ENCODE measurements at regions not wholly inside any gene's neighbourhood (a gene's known extent, or its start where the extent isn't known, plus 50 kb on each side); places are given as distances from the start of the nearest gene placed in this dataset.

- Histone ChIP-seq H3K9me3 (ENCODE audit: low read length) (no peaks in the 10 kb centered on the region), H3K79me2 (ENCODE audit: insufficient read depth, low read depth, low read length) (no peaks in the 10 kb centered on the region), H3K4me2 (ENCODE audit: low read length) (no peak overlapping the region), H3K36me3 (ENCODE audit: insufficient read depth, low read length) (no peaks in the 10 kb centered on the region), H4K20me1 (ENCODE audit: insufficient read depth, low read length) (no peaks in the 10 kb centered on the region), H3K27ac (ENCODE audit: low read depth, low read length, poor library complexity, severe bottlenecking) (no peak overlapping the region), H2AFZ (ENCODE audit: low read length) (no peak overlapping the region), H3K9me2 (ENCODE audit: insufficient read depth, low read length) (no peaks in the 10 kb centered on the region), H3K4me3 (ENCODE audit: low read depth, low read length, poor library complexity, severe bottlenecking) (no peak overlapping the region), H3K4me1 (ENCODE audit: insufficient read depth, low read length, poor library complexity, severe bottlenecking) (no peaks in the 10 kb centered on the region)
- CTCF ChIA-PET (ENCODE audit: unreplicated experiment): no interaction called here
- DNase-seq (ENCODE audit: low spot score): no peak
- POLR2A ChIA-PET: no interaction called here
- TF ChIP-seq EZH2phosphoT487 (IDR thresholded peaks at IDR 0.05; ENCODE audit: borderline replicate concordance, low read depth, low read length) (no peak), CTCF (conservative IDR thresholded peaks at IDR 0.05; ENCODE audit: low read length) (no peak)
- intact Hi-C loops (cut with micrococcal nuclease; ENCODE audit: unreplicated experiment): no loop called here
- no TSS peak for BruUV-seq (replicated peaks)
Observed at GRCh38 chr4:24456431-24456830, 127.9 kb downstream of the DHX15 start.

- Histone ChIP-seq H3K36me3 (ENCODE audit: insufficient read depth, low read length) (no peaks in the 10 kb centered on the region), H3K4me3 (ENCODE audit: low read depth, low read length, poor library complexity, severe bottlenecking) (no peak overlapping the region), H2AFZ (ENCODE audit: low read length) (no peak overlapping the region), H3K4me2 (ENCODE audit: low read length) (no peak overlapping the region), H3K4me1 (ENCODE audit: insufficient read depth, low read length, poor library complexity, severe bottlenecking) (no peaks in the 10 kb centered on the region), H3K79me2 (ENCODE audit: insufficient read depth, low read depth, low read length) (no peaks in the 10 kb centered on the region), H3K27ac (ENCODE audit: low read depth, low read length, poor library complexity, severe bottlenecking) (no peak overlapping the region), H4K20me1 (ENCODE audit: insufficient read depth, low read length) (no peaks in the 10 kb centered on the region), H3K9me3 (ENCODE audit: low read length) (no peaks in the 10 kb centered on the region), H3K9me2 (ENCODE audit: insufficient read depth, low read length) (no peaks in the 10 kb centered on the region)
- ChIA-PET POLR2A (interaction anchor here (1.1 kb wide), 1 partner anchor 250 kb away, joined by 3 read pairs; no protein-coding TSS in a partner anchor), CTCF (ENCODE audit: unreplicated experiment) (no interaction called here)
- BruUV-seq (replicated peaks): no TSS peak
- TF ChIP-seq CTCF (conservative IDR thresholded peaks at IDR 0.05; ENCODE audit: low read length): no peak
- TF ChIP-seq EZH2phosphoT487 (IDR thresholded peaks at IDR 0.05; ENCODE audit: borderline replicate concordance, low read depth, low read length): no peak
- intact Hi-C loops (cut with micrococcal nuclease; ENCODE audit: unreplicated experiment): no loop called here
- no peak for DNase-seq (ENCODE audit: low spot score)
Observed at GRCh38 chr4:24453951-24454350, 130.4 kb downstream of the DHX15 start.

GRCh38 chr4:24451870-24452269 is 132.5 kb downstream of the DHX15 start:
- no peaks in the 10 kb centered on the region for H3K4me1 ChIP-seq (ENCODE audit: insufficient read depth, low read length, poor library complexity, severe bottlenecking)
- ChIA-PET POLR2A (no interaction called here), CTCF (ENCODE audit: unreplicated experiment) (no interaction called here)
- BruUV-seq (replicated peaks): no TSS peak
- no peaks in the 10 kb centered on the region for H4K20me1 ChIP-seq (ENCODE audit: insufficient read depth, low read length)
- H3K4me2 ChIP-seq (ENCODE audit: low read length): no peak overlapping the region
- no peaks in the 10 kb centered on the region for H3K9me3 ChIP-seq (ENCODE audit: low read length)
- no peak for DNase-seq (ENCODE audit: low spot score)
- intact Hi-C loops (cut with micrococcal nuclease; ENCODE audit: unreplicated experiment): no loop called here
- no peak overlapping the region for H3K27ac ChIP-seq (ENCODE audit: low read depth, low read length, poor library complexity, severe bottlenecking)
- H3K79me2 ChIP-seq (ENCODE audit: insufficient read depth, low read depth, low read length): no peaks in the 10 kb centered on the region
- no peak overlapping the region for H3K4me3 ChIP-seq (ENCODE audit: low read depth, low read length, poor library complexity, severe bottlenecking)
- no peak for TF ChIP-seq EZH2phosphoT487 (IDR thresholded peaks at IDR 0.05; ENCODE audit: borderline replicate concordance, low read depth, low read length)
- TF ChIP-seq CTCF (conservative IDR thresholded peaks at IDR 0.05; ENCODE audit: low read length): no peak
- no peak overlapping the region for H2AFZ ChIP-seq (ENCODE audit: low read length)
- no peaks in the 10 kb centered on the region for H3K9me2 ChIP-seq (ENCODE audit: insufficient read depth, low read length)
- no peaks in the 10 kb centered on the region for H3K36me3 ChIP-seq (ENCODE audit: insufficient read depth, low read length)
